GM19372 (cell line): ENCODE measurements at regions not wholly inside any gene's neighbourhood (a gene's known extent, or its start where the extent isn't known, plus 50 kb on each side); places are given as distances from the start of the nearest gene placed in this dataset.
"Not testable (repeated sequence)": the region's sequence is repeated elsewhere in the genome, so short reads cannot be mapped to it uniquely, and the experiment has no call there.

Experiments
- ATAC-seq: cut with Tn5 transposase; IDR thresholded peaks from one replicate; pipeline ENCODE4 v1.9.1; 2021; ENCODE audit warnings: mild to moderate bottlenecking, low read depth, moderate library complexity; ENCODE audit not compliant: unreplicated experiment

- ATAC-seq, result not testable (repeated sequence)
Measured at GRCh38 chr1:143845193-143845592, 126.6 kb downstream of the FAM72C start.

- ATAC-seq, result not testable (repeated sequence)
Measured at GRCh38 chr1:143842058-143842457, 129.7 kb downstream of the FAM72C start.

GRCh38 chr1:143839182-143839581 lies 132.6 kb downstream of the FAM72C start:
- not testable (repeated sequence) for ATAC-seq

- ATAC-seq, result not testable (repeated sequence)
Measured at GRCh38 chr1:143838598-143838929, 133.2 kb downstream of the FAM72C start.

- not testable (repeated sequence) for ATAC-seq
Measured at GRCh38 chr1:143837924-143838597, 133.7 kb downstream of the FAM72C start.

- ATAC-seq, result not testable (repeated sequence)
Measured at GRCh38 chr1:143833376-143833775, 138.4 kb downstream of the FAM72C start.

GRCh38 chr1:143832379-143832716 lies 139.4 kb downstream of the FAM72C start:
- not testable (repeated sequence) for ATAC-seq

GRCh38 chr1:143831479-143832378 lies 140.1 kb downstream of the FAM72C start:
- ATAC-seq, result not testable (repeated sequence)

GRCh38 chr1:143826162-143826561 lies 145.6 kb downstream of the FAM72C start:
- not testable (repeated sequence) for ATAC-seq

GRCh38 chr1:143824266-143824665 lies 147.5 kb downstream of the FAM72C start:
- not testable (repeated sequence) for ATAC-seq

GRCh38 chr1:143820058-143820457 lies 151.7 kb downstream of the FAM72C start:
- not testable (repeated sequence) for ATAC-seq

- not testable (repeated sequence) for ATAC-seq
Measured at GRCh38 chr1:143816369-143816768, 155.4 kb downstream of the FAM72C start.

GRCh38 chr1:143805374-143805773 lies 166.4 kb downstream of the FAM72C start:
- ATAC-seq, result not testable (repeated sequence)

- ATAC-seq, result not testable (repeated sequence)
Measured at GRCh38 chr1:143804707-143805356, 167.0 kb downstream of the FAM72C start.

GRCh38 chr1:143803927-143804411 lies 167.8 kb downstream of the FAM72C start:
- ATAC-seq, result not testable (repeated sequence)

- not testable (repeated sequence) for ATAC-seq
Measured at GRCh38 chr1:143803095-143803494, 168.7 kb downstream of the FAM72C start.

GRCh38 chr1:143799568-143800187 lies 172.1 kb downstream of the FAM72C start:
- ATAC-seq, result not testable (repeated sequence)

- ATAC-seq, result not testable (repeated sequence)
Measured at GRCh38 chr1:143796369-143796768, 175.4 kb downstream of the FAM72C start.

- not testable (repeated sequence) for ATAC-seq
Measured at GRCh38 chr1:143792047-143792937, 179.5 kb downstream of the FAM72C start.
